Gastrocnemius medialis (tissue), 4 donors: ENCODE measurements at regions not wholly inside any gene's neighbourhood (a gene's known extent, or its start where the extent isn't known, plus 50 kb on each side); places are given as distances from the start of the nearest gene placed in this dataset.

Experiments used
- POLR2A ChIP-seq, 2 donors: fragments of 450-650 bp; IDR thresholded peaks; one replicate each; pipeline ENCODE4 v1.6.1; 2017; ENCODE audit warnings: antibody characterized with exemption in 2 of 2, mild to moderate bottlenecking in 2 of 2, moderate library complexity in 2 of 2
- TF ChIP-seq, protein P1 (sequence below), 5 experiments: fragments of 450-650 bp in 3 of 5; fragments of 200-600 bp in 2 of 5; sonication (generic) in 2 of 5; IDR thresholded peaks in 4 of 5; conservative IDR thresholded peaks in 1 of 5; 1 replicate in 4 of 5; 2 replicates in 1 of 5; pipeline ENCODE4 v1.5.1; 2016 to 2019; ENCODE audit warnings: antibody characterized with exemption in 5 of 5, mild to moderate bottlenecking in 3 of 5, moderate library complexity in 3 of 5

- no peak for TF ChIP-seq POLR2A (IDR thresholded peaks at IDR 0.05)
- TF ChIP-seq, protein P1, sequence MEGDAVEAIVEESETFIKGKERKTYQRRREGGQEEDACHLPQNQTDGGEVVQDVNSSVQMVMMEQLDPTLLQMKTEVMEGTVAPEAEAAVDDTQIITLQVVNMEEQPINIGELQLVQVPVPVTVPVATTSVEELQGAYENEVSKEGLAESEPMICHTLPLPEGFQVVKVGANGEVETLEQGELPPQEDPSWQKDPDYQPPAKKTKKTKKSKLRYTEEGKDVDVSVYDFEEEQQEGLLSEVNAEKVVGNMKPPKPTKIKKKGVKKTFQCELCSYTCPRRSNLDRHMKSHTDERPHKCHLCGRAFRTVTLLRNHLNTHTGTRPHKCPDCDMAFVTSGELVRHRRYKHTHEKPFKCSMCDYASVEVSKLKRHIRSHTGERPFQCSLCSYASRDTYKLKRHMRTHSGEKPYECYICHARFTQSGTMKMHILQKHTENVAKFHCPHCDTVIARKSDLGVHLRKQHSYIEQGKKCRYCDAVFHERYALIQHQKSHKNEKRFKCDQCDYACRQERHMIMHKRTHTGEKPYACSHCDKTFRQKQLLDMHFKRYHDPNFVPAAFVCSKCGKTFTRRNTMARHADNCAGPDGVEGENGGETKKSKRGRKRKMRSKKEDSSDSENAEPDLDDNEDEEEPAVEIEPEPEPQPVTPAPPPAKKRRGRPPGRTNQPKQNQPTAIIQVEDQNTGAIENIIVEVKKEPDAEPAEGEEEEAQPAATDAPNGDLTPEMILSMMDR (IDR thresholded peaks at IDR 0.05 in 4 of 5, conservative IDR thresholded peaks at IDR 0.05 in 1 of 5), result no peak
Measured at GRCh38 chrX:123060986-123061385, 123.1 kb upstream of the GRIA3 start.
